MCF 10A (cell line): ENCODE measurements at regions not wholly inside any gene's neighbourhood (a gene's known extent, or its start where the extent isn't known, plus 50 kb on each side); places are given as distances from the start of the nearest gene placed in this dataset.

Experiments used
- BruUV-seq: library from RNA; stranded (reverse); fragments of 400-500 nt; replicated peaks from 2 replicates; lab custom pipeline; 2021; lab: Mats Ljungman, UMichigan
- CTCF ChIA-PET: fragments of 300-600 bp; sonication (Branson Sonifier 250); formaldehyde crosslinking; extraction: SDS; loops from one replicate; lab custom pipeline; 2021; ENCODE audit warnings: antibody characterized with exemption, inconsistent platforms; lab: Yijun Ruan, JAX
- POLR2A ChIA-PET: fragments of 300-600, 350-650 bp; sonication (Branson Sonifier 250); formaldehyde crosslinking; extraction: SDS; loops from one replicate; lab custom pipeline; 2020; ENCODE audit warnings: antibody characterized with exemption, inconsistent platforms; lab: Yijun Ruan, JAX
- DNase-seq: peaks from one replicate; pipeline ENCODE4 v3.0.0-alpha.2; 2018; ENCODE audit not compliant: unreplicated experiment
- H3K27ac Mint-ChIP-seq: one replicate; pipeline ENCODE4 v1.8.0; 2022; ENCODE audit warnings: mild to moderate bottlenecking, low read depth, mixed read lengths; ENCODE audit not compliant: unreplicated experiment
- H3K27me3 Mint-ChIP-seq: one replicate; pipeline ENCODE4 v1.8.0; 2022; ENCODE audit warnings: mixed read lengths; ENCODE audit not compliant: insufficient read depth, unreplicated experiment
- H3K36me3 Mint-ChIP-seq: one replicate; pipeline ENCODE4 v1.8.0; 2022; ENCODE audit warnings: mild to moderate bottlenecking, moderate library complexity, mixed read lengths; ENCODE audit not compliant: insufficient read depth, unreplicated experiment
- H3K4me1 Mint-ChIP-seq: one replicate; pipeline ENCODE4 v1.8.0; 2022; ENCODE audit warnings: mixed read lengths; ENCODE audit not compliant: insufficient read depth, unreplicated experiment
- H3K4me3 Mint-ChIP-seq: one replicate; pipeline ENCODE4 v1.8.0; 2022; ENCODE audit warnings: mild to moderate bottlenecking, moderate library complexity, mixed read lengths; ENCODE audit not compliant: unreplicated experiment
- H3K9me3 Mint-ChIP-seq: one replicate; pipeline ENCODE4 v1.8.0; 2022; ENCODE audit warnings: mixed read lengths; ENCODE audit not compliant: unreplicated experiment
- intact Hi-C: fragments of 100-400 bp; cut with micrococcal nuclease; formaldehyde crosslinking; loops from 2 replicates; pipeline ENCODE4 v1.14.1; 2022
- TF ChIP-seq, protein P1 (sequence below): fragments of 200-600 bp; IDR thresholded peaks from one replicate; pipeline ENCODE4 v1.8.0; 2022; ENCODE audit warnings: antibody characterized with exemption, mild to moderate bottlenecking; ENCODE audit not compliant: unreplicated experiment

DNA sequence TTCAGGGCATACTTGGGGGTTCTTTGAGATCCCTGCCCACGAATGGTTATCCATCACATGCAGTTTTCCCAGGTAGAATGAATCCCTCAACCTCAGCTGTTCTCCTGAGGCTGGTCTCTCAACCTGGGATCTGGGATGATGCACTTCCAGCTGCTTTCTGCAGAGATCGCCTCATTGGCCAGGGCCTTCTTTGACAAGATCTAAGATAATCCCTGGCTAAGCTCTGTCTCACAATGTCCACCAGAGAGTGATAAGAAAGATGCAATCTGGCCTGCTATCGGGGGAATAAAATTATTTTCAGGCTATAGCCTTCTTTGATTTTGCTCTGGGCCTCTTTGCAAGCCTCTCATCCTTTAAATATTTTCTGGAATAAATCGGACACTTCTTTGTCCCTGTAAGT is 1021.1 kb downstream of the EFNB2 start:
- H3K4me3 Mint-ChIP-seq = no peak overlapping the region
- DNase-seq = no peak
- POLR2A ChIA-PET = no interaction called here
- no peaks in the 10 kb centered on the region for H3K27me3 Mint-ChIP-seq
- no TSS peak for BruUV-seq
- TF ChIP-seq, protein P1, sequence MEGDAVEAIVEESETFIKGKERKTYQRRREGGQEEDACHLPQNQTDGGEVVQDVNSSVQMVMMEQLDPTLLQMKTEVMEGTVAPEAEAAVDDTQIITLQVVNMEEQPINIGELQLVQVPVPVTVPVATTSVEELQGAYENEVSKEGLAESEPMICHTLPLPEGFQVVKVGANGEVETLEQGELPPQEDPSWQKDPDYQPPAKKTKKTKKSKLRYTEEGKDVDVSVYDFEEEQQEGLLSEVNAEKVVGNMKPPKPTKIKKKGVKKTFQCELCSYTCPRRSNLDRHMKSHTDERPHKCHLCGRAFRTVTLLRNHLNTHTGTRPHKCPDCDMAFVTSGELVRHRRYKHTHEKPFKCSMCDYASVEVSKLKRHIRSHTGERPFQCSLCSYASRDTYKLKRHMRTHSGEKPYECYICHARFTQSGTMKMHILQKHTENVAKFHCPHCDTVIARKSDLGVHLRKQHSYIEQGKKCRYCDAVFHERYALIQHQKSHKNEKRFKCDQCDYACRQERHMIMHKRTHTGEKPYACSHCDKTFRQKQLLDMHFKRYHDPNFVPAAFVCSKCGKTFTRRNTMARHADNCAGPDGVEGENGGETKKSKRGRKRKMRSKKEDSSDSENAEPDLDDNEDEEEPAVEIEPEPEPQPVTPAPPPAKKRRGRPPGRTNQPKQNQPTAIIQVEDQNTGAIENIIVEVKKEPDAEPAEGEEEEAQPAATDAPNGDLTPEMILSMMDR = no peak
- H3K27ac Mint-ChIP-seq = no peak overlapping the region
- CTCF ChIA-PET = no interaction called here
- no peaks in the 10 kb centered on the region for H3K9me3 Mint-ChIP-seq
- H3K4me1 Mint-ChIP-seq = peaks cover 9% of the 10 kb centered on the region
- intact Hi-C loops = loop anchor here (10.0 kb wide), 2 partner anchors 260 to 1020 kb away; partner anchors contain the start of gene EFNB2
- no peaks in the 10 kb centered on the region for H3K36me3 Mint-ChIP-seq

GRCh38 chr13:105513448-105513847 is 1022.0 kb downstream of the EFNB2 start:
- TF ChIP-seq, protein P1 = no peak
- no TSS peak for BruUV-seq
- H3K36me3 Mint-ChIP-seq = no peaks in the 10 kb centered on the region
- H3K9me3 Mint-ChIP-seq = no peaks in the 10 kb centered on the region
- CTCF ChIA-PET = interaction anchor here (0.7 kb wide), 1 partner anchor 567 kb away, joined by 6 read pairs; no protein-coding TSS in a partner anchor
- no peak overlapping the region for H3K27ac Mint-ChIP-seq
- POLR2A ChIA-PET = interaction anchor here (0.6 kb wide), 1 partner anchor 822 kb away, joined by 3 read pairs; no protein-coding TSS in a partner anchor
- no peaks in the 10 kb centered on the region for H3K27me3 Mint-ChIP-seq
- no peak for DNase-seq
- intact Hi-C loops = loop anchor here (10.0 kb wide), 2 partner anchors 259 to 1021 kb away; partner anchors contain the start of gene EFNB2
- no peak overlapping the region for H3K4me3 Mint-ChIP-seq
- H3K4me1 Mint-ChIP-seq = peaks cover 9% of the 10 kb centered on the region

GRCh38 chr13:105509981-105510762 is 1025.3 kb downstream of the EFNB2 start:
- BruUV-seq = no TSS peak
- no peak for DNase-seq
- TF ChIP-seq, protein P1 = no peak
- ChIA-PET CTCF (interaction anchor here (0.5 to 1.1 kb wide), 2 partner anchors 14 to 40 kb away, joined by 3 to 4 read pairs; no protein-coding TSS in a partner anchor), POLR2A (interaction anchor here (0.7 kb wide), 1 partner anchor 18 kb away, joined by 3 read pairs; no protein-coding TSS in a partner anchor)
- no peak overlapping the region for H3K4me3 Mint-ChIP-seq
- H3K27me3 Mint-ChIP-seq = no peaks in the 10 kb centered on the region
- H3K4me1 Mint-ChIP-seq = no peaks in the 10 kb centered on the region
- H3K36me3 Mint-ChIP-seq = no peaks in the 10 kb centered on the region
- intact Hi-C loops = loop anchor here (10.0 kb wide), 2 partner anchors 255 to 1025 kb away; partner anchors contain the start of gene EFNB2
- no peaks in the 10 kb centered on the region for H3K9me3 Mint-ChIP-seq
- H3K27ac Mint-ChIP-seq = no peak overlapping the region

DNA sequence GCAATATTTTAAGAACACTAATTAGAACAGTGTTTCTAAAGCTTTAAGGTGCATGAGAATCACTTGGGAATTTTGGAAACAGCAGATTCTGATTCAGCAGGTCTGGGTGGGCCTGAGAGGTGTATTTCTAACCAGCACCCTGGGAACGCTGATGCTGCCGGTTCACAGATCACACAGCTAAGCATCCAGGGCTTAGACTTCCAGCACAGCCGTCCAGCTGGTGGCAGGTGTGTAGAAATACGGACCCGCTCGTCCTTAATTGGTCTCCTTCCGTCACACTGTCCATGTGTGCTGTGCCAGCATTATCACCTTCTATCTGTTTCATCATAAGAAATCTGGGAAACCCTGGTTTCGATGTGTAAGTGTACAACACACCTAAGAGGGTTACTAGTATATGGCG is 1029.0 kb downstream of the EFNB2 start:
- CTCF ChIA-PET = no interaction called here

More for the DNA sequence above, 1029.0 kb downstream of the EFNB2 start:
- POLR2A ChIA-PET = no interaction called here
- BruUV-seq = no TSS peak
- Mint-ChIP-seq H3K4me1 (no peaks in the 10 kb centered on the region), H3K9me3 (no peaks in the 10 kb centered on the region), H3K4me3 (no peak overlapping the region), H3K27ac (no peak overlapping the region), H3K36me3 (no peaks in the 10 kb centered on the region), H3K27me3 (no peaks in the 10 kb centered on the region)
- TF ChIP-seq, protein P1 = no peak
- intact Hi-C loops = no loop called here
- DNase-seq = no peak
